KMS-11 (cell line): ENCODE measurements at regions not wholly inside any gene's neighbourhood (a gene's known extent, or its start where the extent isn't known, plus 50 kb on each side); places are given as distances from the start of the nearest gene placed in this dataset.

Experiments
- H2AFZ ChIP-seq: fragments of 200-600 bp; sonication (generic); 2 replicates; pipeline ENCODE4 v1.6.1; 2016; ENCODE audit warnings: antibody characterized with exemption, mixed run types, low read depth
- H3K27ac ChIP-seq: fragments of 200-600 bp; sonication (generic); 2 replicates; pipeline ENCODE4 v1.6.1; 2016; ENCODE audit warnings: mild to moderate bottlenecking, mixed run types
- H3K27me3 ChIP-seq: fragments of 200-600 bp; sonication (generic); 2 replicates; pipeline ENCODE4 v1.6.1; 2017; ENCODE audit warnings: mild to moderate bottlenecking, low read depth, mixed run types, moderate library complexity; ENCODE audit not compliant: insufficient read depth
- H3K36me3 ChIP-seq: fragments of 200-600 bp; sonication (generic); 2 replicates; pipeline ENCODE4 v1.6.1; 2017; ENCODE audit warnings: mild to moderate bottlenecking, mixed run types; ENCODE audit not compliant: insufficient read depth
- H3K4me1 ChIP-seq: fragments of 200-600 bp; sonication (generic); 2 replicates; pipeline ENCODE4 v1.6.1; 2016; ENCODE audit warnings: mild to moderate bottlenecking, low read depth, mixed run types; ENCODE audit not compliant: poor library complexity, severe bottlenecking
- H3K4me2 ChIP-seq: fragments of 200-600 bp; sonication (generic); 2 replicates; pipeline ENCODE4 v1.7.0; 2016; ENCODE audit warnings: mild to moderate bottlenecking, mixed run types
- H3K4me3 ChIP-seq: fragments of 200-600 bp; sonication (generic); IDR thresholded peaks from 2 replicates; pipeline ENCODE4 v1.6.1; 2017; ENCODE audit warnings: low read depth, low read length, mixed read lengths; ENCODE audit not compliant: insufficient read depth
- H3K79me2 ChIP-seq: fragments of 200-600 bp; sonication (generic); 2 replicates; pipeline ENCODE4 v1.6.1; 2016; ENCODE audit warnings: low read depth, mixed run types; ENCODE audit not compliant: insufficient read depth
- H3K9ac ChIP-seq: fragments of 200-600 bp; sonication (generic); 2 replicates; pipeline ENCODE4 v1.6.1; 2016; ENCODE audit warnings: mild to moderate bottlenecking, mixed run types
- H4K20me1 ChIP-seq: fragments of 200-600 bp; sonication (generic); 2 replicates; pipeline ENCODE4 v1.6.1; 2016; ENCODE audit warnings: mild to moderate bottlenecking, mixed run types; ENCODE audit not compliant: insufficient read depth
- TF ChIP-seq, protein P1 (sequence below): fragments of 200-600 bp; sonication (generic); conservative IDR thresholded peaks from 2 replicates; pipeline ENCODE4 v1.6.1; 2017; ENCODE audit warnings: low read depth, mild to moderate bottlenecking, antibody characterized with exemption, low read length, moderate library complexity, mixed read lengths

DNA sequence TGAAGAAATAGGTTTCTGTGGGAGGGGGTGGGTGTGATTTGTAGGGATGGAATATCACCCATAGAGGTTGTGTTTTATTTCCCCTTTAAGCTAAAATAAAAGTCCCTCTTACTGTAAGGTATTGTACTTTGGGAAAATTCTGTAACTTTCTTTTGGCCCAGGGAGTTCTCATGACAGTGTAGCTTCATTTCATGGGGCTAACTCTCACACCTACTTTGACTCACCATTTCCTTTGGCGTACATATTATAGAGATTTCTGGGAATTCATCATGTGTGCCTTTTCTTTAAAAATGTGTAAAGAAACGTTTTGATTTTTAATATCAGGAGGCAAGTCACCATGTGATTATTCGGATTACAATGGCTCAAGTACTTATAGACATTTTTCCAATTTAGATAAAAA, 477.7 kb upstream of the CFAP20DC start:
- no peaks in the 10 kb centered on the region for H3K79me2 ChIP-seq
- H3K4me2 ChIP-seq: no peak overlapping the region
- no peaks in the 10 kb centered on the region for H4K20me1 ChIP-seq
- no peaks in the 10 kb centered on the region for H3K27me3 ChIP-seq
- H3K27ac ChIP-seq: no peak overlapping the region
- H2AFZ ChIP-seq: no peak overlapping the region
- no peak overlapping the region for H3K4me3 ChIP-seq
- H3K9ac ChIP-seq: no peak overlapping the region
- TF ChIP-seq, protein P1, sequence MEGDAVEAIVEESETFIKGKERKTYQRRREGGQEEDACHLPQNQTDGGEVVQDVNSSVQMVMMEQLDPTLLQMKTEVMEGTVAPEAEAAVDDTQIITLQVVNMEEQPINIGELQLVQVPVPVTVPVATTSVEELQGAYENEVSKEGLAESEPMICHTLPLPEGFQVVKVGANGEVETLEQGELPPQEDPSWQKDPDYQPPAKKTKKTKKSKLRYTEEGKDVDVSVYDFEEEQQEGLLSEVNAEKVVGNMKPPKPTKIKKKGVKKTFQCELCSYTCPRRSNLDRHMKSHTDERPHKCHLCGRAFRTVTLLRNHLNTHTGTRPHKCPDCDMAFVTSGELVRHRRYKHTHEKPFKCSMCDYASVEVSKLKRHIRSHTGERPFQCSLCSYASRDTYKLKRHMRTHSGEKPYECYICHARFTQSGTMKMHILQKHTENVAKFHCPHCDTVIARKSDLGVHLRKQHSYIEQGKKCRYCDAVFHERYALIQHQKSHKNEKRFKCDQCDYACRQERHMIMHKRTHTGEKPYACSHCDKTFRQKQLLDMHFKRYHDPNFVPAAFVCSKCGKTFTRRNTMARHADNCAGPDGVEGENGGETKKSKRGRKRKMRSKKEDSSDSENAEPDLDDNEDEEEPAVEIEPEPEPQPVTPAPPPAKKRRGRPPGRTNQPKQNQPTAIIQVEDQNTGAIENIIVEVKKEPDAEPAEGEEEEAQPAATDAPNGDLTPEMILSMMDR: no peak
- H3K4me1 ChIP-seq: no peaks in the 10 kb centered on the region
- no peaks in the 10 kb centered on the region for H3K36me3 ChIP-seq

GRCh38 chr3:59526999-59527398, 477.2 kb upstream of the CFAP20DC start:
- no peaks in the 10 kb centered on the region for H3K27me3 ChIP-seq
- no peaks in the 10 kb centered on the region for H3K36me3 ChIP-seq
- no peaks in the 10 kb centered on the region for H3K79me2 ChIP-seq
- no peaks in the 10 kb centered on the region for H3K4me1 ChIP-seq
- no peaks in the 10 kb centered on the region for H4K20me1 ChIP-seq
- H2AFZ ChIP-seq: no peak overlapping the region
- no peak overlapping the region for H3K4me3 ChIP-seq
- TF ChIP-seq, protein P1: no peak
- H3K4me2 ChIP-seq: no peak overlapping the region
- H3K27ac ChIP-seq: no peak overlapping the region
- no peak overlapping the region for H3K9ac ChIP-seq

GRCh38 chr3:59522550-59522949, 472.7 kb upstream of the CFAP20DC start:
- H3K36me3 ChIP-seq: no peaks in the 10 kb centered on the region
- no peaks in the 10 kb centered on the region for H3K4me1 ChIP-seq
- H4K20me1 ChIP-seq: no peaks in the 10 kb centered on the region
- no peak overlapping the region for H3K9ac ChIP-seq
- TF ChIP-seq, protein P1: no peak
- no peak overlapping the region for H2AFZ ChIP-seq
- no peaks in the 10 kb centered on the region for H3K79me2 ChIP-seq
- H3K4me3 ChIP-seq: no peak overlapping the region
- no peak overlapping the region for H3K27ac ChIP-seq
- no peak overlapping the region for H3K4me2 ChIP-seq
- no peaks in the 10 kb centered on the region for H3K27me3 ChIP-seq

GRCh38 chr3:59519094-59519493, 469.3 kb upstream of the CFAP20DC start:
- no peaks in the 10 kb centered on the region for H3K36me3 ChIP-seq
- H4K20me1 ChIP-seq: no peaks in the 10 kb centered on the region
- H3K79me2 ChIP-seq: no peaks in the 10 kb centered on the region
- H3K4me1 ChIP-seq: no peaks in the 10 kb centered on the region
- H3K27me3 ChIP-seq: no peaks in the 10 kb centered on the region
- TF ChIP-seq, protein P1: no peak
- H2AFZ ChIP-seq: no peak overlapping the region
- no peak overlapping the region for H3K27ac ChIP-seq
- no peak overlapping the region for H3K4me3 ChIP-seq
- H3K4me2 ChIP-seq: no peak overlapping the region
- H3K9ac ChIP-seq: no peak overlapping the region
